D721Med (cell line): ENCODE measurements at regions not wholly inside any gene's neighbourhood (a gene's known extent, or its start where the extent isn't known, plus 50 kb on each side); places are given as distances from the start of the nearest gene placed in this dataset.

Experiments
- DNase-seq: peaks from one replicate; pipeline ENCODE4 v3.0.0; 2011; ENCODE audit warnings: low spot score; ENCODE audit not compliant: insufficient read length
- FAIRE-seq: peaks from 2 replicates; lab custom pipeline; 2011; peaks lifted over from hg19 to GRCh38; lab: Jason Lieb, UNC
- CTCF ChIP-seq: IDR thresholded peaks from 2 replicates; pipeline ENCODE4 v1.5.1; 2012; ENCODE audit warnings: mild to moderate bottlenecking, control low read depth; ENCODE audit not compliant: insufficient read depth; ENCODE audit errors: missing control alignments

GRCh38 chr2:240308111-240308651, 127.3 kb upstream of the GPC1 start:
- TF ChIP-seq CTCF: no peak
- FAIRE-seq: no peak

GRCh38 chr2:240309214-240309613, 126.2 kb upstream of the GPC1 start:
- DNase-seq (no peak), FAIRE-seq (peak; percentile 70)
- TF ChIP-seq CTCF: no peak

More at GRCh38 chr2:240308111-240308651, 127.3 kb upstream of the GPC1 start:
- DNase-seq: no peak

- DNase-seq (no peak), FAIRE-seq (no peak)
- TF ChIP-seq CTCF: no peak
Observed at GRCh38 chr2:240310201-240310600, 125.3 kb upstream of the GPC1 start.

- no peak for TF ChIP-seq CTCF
- no peak for FAIRE-seq
- no peak for DNase-seq
Observed at GRCh38 chr2:240310645-240311044, 124.8 kb upstream of the GPC1 start.

GRCh38 chr2:240311821-240312220, 123.6 kb upstream of the GPC1 start:
- no peak for FAIRE-seq
- no peak for TF ChIP-seq CTCF
- no peak for DNase-seq

GRCh38 chr2:240319221-240319854, 116.1 kb upstream of the GPC1 start:
- FAIRE-seq (no peak), DNase-seq (no peak)
- no peak for TF ChIP-seq CTCF

GRCh38 chr2:240319855-240320203, 115.6 kb upstream of the GPC1 start:
- FAIRE-seq (no peak), DNase-seq (no peak)
- no peak for TF ChIP-seq CTCF
